H1 (cell line): ENCODE measurements at regions not wholly inside any gene's neighbourhood (a gene's known extent, or its start where the extent isn't known, plus 50 kb on each side); places are given as distances from the start of the nearest gene placed in this dataset.

ENCODE experiments used
- EGR1 ChIP-seq: IDR thresholded peaks from 2 replicates; pipeline ENCODE4 v1.6.1; 2011; ENCODE audit warnings: low read depth, low read length, borderline replicate concordance
- HDAC6 ChIP-seq: IDR thresholded peaks from one replicate; pipeline ENCODE4 v1.7.1; 2012; ENCODE audit warnings: low read depth, mild to moderate bottlenecking, inconsistent platforms, low read length, moderate library complexity

- TF ChIP-seq HDAC6 = no peak
- no peak for TF ChIP-seq EGR1
Observed at GRCh38 chr13:50720861-50721671, 122.4 kb downstream of the DLEU7 start (continued).
